ENCODE measurements at regions not wholly inside any gene's neighbourhood (a gene's known extent, or its start where the extent isn't known, plus 50 kb on each side); places are given as distances from the start of the nearest gene placed in this dataset.

GRCh38 chr5:2281446-2281845 lies 398.7 kb upstream of the IRX4 start:
- TF ChIP-seq CREB1 (CRISPR knock-in tag; IDR thresholded peaks at IDR 0.05; ENCODE audit: low read depth) (no peak), JUNB (IDR thresholded peaks at IDR 0.05; ENCODE audit: unreplicated experiment) (no peak), EZH2 (IDR thresholded peaks at IDR 0.05; ENCODE audit: low read depth, unreplicated experiment) (no peak), CTCF (conservative IDR thresholded peaks at IDR 0.05; ENCODE audit: low read depth in 2 of 2) (no peak), REST (IDR thresholded peaks at IDR 0.05; ENCODE audit: unreplicated experiment) (no peak), POLR2AphosphoS5 (IDR thresholded peaks at IDR 0.05; ENCODE audit: low read depth) (no peak), STAT1 (IDR thresholded peaks at IDR 0.05; ENCODE audit: unreplicated experiment) (no peak), ZNF331 (CRISPR knock-in tag; IDR thresholded peaks at IDR 0.05; ENCODE audit: low read depth) (no peak), EZH2phosphoT487 (IDR thresholded peaks at IDR 0.05; ENCODE audit: unreplicated experiment) (no peak), NANOG (IDR thresholded peaks at IDR 0.05; ENCODE audit: borderline replicate concordance) (no peak), ETS1 (IDR thresholded peaks at IDR 0.05) (no peak), ZNF114 (CRISPR knock-in tag; IDR thresholded peaks at IDR 0.05) (no peak)

All from GM23338 (cell line).